GM12891 (cell line): ENCODE measurements at regions not wholly inside any gene's neighbourhood (a gene's known extent, or its start where the extent isn't known, plus 50 kb on each side); places are given as distances from the start of the nearest gene placed in this dataset.

ENCODE experiments used
- PAX5 ChIP-seq: IDR thresholded peaks from 2 replicates; pipeline ENCODE4 v1.6.1; 2011; ENCODE audit warnings: low read length, moderate library complexity, mild to moderate bottlenecking; ENCODE audit not compliant: insufficient read depth, severe bottlenecking
- POLR2A ChIP-seq: IDR thresholded peaks from 2 replicates; pipeline ENCODE4 v1.6.1; 2011; ENCODE audit warnings: low read depth, low read length, control low read depth
- POLR2AphosphoS5 ChIP-seq: IDR thresholded peaks from 2 replicates; pipeline ENCODE4 v1.6.1; 2011; ENCODE audit warnings: low read depth, low read length, control low read depth

DNA sequence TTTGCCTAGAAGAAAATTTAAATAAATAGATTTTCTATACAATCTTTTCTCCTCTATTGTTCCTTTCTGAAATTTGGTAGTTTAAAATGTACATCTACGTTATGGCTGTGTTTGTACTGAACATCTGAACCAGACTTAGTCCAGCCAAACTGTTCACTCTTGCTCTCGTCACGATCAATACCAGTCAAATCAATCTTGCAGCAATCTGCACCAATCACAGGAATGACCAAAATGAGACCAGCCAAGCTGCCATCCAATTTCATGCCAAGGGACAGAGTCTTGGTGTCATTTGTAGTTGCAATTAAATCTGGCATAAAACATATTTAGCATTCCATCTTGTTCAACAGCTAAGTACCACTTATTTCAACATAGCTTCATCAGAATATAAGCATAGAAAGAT, 156.6 kb downstream of the IRS2 start:
- no peak for TF ChIP-seq POLR2A
- TF ChIP-seq PAX5: no peak
- no peak for TF ChIP-seq POLR2AphosphoS5
